ENCODE measurements at regions not wholly inside any gene's neighbourhood (a gene's known extent, or its start where the extent isn't known, plus 50 kb on each side); places are given as distances from the start of the nearest gene placed in this dataset.
"Not testable (repeated sequence)": the region's sequence is repeated elsewhere in the genome, so short reads cannot be mapped to it uniquely, and the experiment has no call there.

- TF ChIP-seq, protein P1, sequence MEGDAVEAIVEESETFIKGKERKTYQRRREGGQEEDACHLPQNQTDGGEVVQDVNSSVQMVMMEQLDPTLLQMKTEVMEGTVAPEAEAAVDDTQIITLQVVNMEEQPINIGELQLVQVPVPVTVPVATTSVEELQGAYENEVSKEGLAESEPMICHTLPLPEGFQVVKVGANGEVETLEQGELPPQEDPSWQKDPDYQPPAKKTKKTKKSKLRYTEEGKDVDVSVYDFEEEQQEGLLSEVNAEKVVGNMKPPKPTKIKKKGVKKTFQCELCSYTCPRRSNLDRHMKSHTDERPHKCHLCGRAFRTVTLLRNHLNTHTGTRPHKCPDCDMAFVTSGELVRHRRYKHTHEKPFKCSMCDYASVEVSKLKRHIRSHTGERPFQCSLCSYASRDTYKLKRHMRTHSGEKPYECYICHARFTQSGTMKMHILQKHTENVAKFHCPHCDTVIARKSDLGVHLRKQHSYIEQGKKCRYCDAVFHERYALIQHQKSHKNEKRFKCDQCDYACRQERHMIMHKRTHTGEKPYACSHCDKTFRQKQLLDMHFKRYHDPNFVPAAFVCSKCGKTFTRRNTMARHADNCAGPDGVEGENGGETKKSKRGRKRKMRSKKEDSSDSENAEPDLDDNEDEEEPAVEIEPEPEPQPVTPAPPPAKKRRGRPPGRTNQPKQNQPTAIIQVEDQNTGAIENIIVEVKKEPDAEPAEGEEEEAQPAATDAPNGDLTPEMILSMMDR (IDR thresholded peaks at IDR 0.05; ENCODE audit: low read length): not testable (repeated sequence)
- TF ChIP-seq EZH2 (IDR thresholded peaks at IDR 0.05; ENCODE audit: borderline replicate concordance, low read length): not testable (repeated sequence)
These were observed 147.5 kb upstream of the PRR20G start for GRCh38 chr3:127435299-127435698.

All from OCI-LY1 (cell line).